ENCODE measurements at regions not wholly inside any gene's neighbourhood (a gene's known extent, or its start where the extent isn't known, plus 50 kb on each side); places are given as distances from the start of the nearest gene placed in this dataset.
A peak's percentile ranks its signal among the peaks of the same experiment; 100 is the strongest.
"Not testable (repeated sequence)": the region's sequence is repeated elsewhere in the genome, so short reads cannot be mapped to it uniquely, and the experiment has no call there.

DNA sequence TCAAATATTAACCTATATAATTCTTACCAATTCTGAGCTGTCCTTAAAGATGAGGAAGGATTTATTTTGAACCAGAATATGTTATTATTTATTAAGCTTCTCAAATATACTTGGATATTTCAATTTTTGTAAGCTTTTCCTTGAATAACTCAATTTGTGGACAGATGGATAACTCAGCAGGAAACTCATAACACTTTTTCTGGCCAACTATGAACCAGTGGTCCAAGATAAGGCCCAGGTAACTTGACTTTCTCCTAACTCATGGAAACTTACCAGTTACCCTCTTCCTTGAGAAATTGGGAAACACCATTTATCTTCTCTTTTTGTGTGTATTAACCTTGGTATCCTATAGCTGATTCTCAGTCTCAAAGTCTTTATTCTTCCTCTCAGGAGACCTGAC, 427.5 kb upstream of the SYNCRIP start:
- DNase-seq (ENCODE audit: low spot score) = no peak

DNA sequence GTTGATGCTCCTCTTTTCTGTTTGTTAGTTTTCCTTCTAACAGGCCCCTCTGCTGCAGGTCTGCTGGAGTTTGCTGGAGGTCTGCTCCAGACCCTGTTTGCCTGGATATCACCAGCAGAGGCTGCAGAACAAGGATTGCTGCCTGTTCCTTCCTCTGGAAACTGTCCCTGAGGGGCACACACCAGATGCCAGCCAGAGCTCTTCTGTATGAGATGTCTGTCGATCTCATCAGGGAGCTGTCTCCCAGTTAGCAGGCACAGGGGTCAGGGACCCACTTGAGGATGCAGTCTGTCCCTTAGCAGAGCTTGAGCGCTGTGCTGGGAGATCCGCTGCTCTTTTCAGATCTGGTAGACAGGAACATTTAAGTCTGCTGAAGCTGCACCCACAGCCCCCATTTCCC, 422.3 kb upstream of the SYNCRIP start:
- not testable (repeated sequence) for DNase-seq (ENCODE audit: low spot score)

DNA sequence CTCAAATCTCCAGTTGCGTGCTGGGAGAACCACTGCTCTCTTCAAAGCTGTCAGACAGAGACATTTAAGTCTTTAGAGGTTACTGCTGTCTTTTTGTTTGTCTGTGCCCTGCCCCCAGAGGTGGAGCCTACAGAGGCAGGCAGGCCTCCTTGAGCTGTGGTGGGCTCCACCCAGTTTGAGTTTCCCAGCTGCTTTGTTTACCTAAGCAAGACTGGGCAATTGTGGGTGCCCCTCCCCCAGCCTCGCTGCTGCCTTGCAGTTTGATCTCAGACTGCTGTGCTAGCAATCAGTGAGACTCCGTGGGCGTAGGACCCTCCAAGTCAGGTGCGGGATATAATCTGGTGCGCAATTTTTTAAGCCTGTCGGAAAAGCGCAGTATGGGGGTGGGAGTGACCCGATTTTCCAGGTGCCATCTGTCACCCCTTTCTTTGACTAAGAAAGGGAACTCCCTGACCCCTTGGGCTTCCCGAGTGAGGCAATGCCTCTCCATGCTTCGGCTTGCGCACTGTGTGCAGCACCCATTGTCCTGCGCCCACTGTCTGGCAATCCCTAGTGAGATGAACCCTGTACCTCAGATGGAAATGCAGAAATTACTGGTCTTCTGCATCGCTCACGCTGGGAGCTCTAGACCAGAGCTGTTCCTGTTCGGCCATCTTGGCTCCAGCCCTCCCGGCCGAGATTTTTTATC, 414.8 kb upstream of the SYNCRIP start:
- DNase-seq (ENCODE audit: low spot score) = not testable (repeated sequence)

DNA sequence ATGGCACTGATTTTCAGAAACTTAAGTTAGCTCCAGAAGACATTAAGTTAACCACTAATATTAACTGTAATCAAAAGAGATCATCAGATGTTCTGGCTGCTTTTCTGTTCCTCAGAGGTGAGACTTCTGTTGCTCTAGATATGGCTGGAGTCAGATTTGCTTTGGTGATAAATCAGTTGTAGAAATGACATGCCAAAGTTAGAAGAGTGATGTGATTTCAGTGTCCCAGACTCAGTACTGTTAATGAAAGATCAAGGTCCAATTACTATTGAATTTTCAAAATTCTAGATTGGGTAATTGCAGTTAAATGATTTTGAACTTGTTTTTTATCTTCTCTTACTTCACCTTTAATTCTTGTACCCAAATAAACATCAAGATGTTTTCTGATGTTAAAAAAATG, 402.4 kb upstream of the SYNCRIP start:
- no peak for DNase-seq (ENCODE audit: low spot score)

DNA sequence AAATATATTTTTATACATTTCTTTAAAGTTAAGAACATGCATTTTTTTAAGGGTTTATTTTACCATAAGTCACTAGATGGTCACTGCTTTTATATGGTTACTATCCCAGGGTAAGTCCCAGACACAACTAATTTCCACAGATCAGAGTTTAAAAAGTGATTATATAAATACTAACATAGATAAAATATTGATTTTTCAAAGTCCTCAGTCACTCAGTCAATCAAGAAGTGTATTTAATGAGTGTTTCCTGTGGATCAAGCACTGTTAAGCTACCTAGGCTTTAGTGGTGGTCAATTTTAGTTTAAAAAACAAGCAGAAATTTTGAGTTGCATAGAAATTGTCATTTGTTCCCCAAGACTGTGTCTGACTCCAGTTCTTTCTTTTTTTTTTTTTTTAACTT, 399.5 kb upstream of the SYNCRIP start:
- DNase-seq (ENCODE audit: low spot score) = no peak

DNA sequence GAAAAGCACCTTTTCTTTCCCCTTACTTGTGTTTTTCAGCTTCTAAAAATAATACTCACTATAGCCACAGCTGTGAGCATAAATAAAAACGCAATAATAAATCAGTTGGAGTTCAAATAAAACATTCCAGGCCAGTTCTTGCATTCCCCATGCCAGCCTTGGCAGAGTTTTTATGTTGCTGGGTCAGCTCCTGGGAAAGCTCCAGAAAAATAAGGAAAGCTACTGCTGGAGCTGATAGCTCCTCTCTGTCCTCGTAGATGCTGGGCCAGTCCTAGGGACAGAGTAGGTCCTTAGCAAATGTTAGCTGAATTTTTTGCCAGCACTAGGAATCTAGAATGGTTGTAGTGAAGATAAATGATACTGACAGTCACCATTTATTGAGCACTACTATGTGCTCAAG, 389.0 kb upstream of the SYNCRIP start:
- DNase-seq (ENCODE audit: low spot score) = no peak

DNA sequence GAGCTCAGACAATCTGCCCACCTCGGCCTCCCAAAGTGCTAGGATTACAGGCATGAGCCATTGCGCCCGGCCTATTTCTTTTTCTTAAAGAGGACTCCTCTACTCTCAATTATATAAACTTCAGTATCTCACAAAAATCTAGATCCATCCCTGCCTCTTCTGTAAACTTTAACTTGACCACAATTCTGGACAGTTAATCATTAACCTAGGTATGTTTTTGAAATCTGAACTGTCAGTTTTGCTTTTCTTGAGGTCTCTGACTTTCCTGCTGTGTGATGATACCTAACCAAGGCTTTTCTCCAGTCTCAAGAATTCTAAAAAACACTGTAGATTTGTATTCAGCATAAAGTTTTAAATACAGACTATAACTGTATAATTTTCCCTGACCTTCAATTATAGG, 388.2 kb upstream of the SYNCRIP start:
- DNase-seq (ENCODE audit: low spot score) = peak; percentile 8

DNA sequence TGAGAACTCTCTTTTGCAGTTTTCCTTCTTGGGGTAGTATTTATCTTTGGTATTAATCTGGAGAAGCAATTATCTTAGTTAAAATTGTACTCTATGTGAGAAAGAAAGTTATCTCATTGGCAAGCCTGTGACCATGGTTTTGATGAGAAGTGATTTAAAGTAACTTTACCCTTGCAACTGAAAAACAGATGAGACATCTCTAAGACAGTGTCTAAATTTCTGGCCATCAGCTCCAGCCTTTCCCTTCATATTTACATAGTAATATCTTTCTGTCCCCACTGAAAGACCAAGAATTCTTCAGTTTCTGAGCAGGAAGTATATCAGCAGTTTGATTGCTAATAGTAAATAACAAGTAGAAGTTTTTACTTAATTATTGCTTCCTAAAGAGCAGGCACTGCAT, 386.1 kb upstream of the SYNCRIP start:
- DNase-seq (ENCODE audit: low spot score) = no peak

DNA sequence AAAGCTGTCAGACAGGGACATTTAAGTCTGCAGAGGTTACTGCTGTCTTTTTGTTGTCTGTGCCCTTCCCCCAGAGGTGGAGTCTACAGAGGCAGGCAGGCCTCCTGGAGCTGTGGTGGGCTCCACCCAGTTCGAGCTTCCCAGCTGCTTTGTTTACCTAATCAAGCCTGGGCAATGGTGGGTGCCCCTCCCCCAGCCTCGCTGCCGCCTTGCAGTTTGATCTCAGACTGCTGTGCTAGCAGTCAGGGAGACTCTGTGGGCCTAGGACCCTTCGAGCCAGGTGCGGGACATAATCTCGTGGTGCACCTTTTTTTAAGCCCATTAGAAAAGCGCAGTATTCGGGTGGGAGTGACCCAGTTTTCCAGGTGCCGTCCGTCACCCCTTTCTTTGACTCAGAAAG, 384.2 kb upstream of the SYNCRIP start:
- DNase-seq (ENCODE audit: low spot score) = not testable (repeated sequence)

DNA sequence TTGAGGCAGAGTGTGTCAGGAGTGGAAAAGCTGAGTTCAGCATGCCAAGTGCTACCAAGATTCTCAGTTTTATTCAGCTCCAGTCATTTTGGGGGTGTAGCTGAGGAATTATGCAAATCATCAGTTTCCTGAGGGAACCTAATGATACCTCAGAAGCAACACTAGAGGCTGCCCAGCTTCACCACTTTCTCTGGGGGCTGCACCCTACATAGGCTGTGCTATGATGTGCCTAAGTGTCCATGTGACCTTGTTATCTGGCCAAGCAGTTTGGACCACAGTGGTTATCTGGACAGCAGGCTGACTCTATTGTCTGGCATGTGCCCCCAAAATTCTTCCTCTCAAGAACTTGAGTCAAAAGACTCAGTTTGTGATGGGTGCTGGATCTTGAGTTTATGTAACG, 374.6 kb upstream of the SYNCRIP start:
- no peak for DNase-seq (ENCODE audit: low spot score)

DNA sequence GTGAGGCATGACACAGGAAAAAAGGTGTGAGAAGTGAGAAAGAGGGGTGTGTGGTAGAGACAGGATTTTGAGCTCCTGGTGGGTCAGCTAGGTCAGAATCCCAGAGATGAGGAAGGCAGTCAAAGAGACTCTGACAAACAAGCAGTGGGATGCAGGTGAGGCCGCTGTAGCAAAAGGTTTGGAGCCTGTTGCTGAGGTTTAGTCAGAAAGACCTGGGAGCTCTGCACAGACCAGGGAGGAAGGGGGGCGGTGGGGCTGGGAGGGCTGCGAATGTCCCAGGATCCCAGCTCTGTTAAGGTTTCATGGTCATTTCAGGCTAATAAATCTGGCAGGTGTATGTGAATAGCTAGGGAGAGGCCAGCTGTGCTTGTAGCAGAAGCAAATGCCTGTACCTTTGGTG, 373.9 kb upstream of the SYNCRIP start:
- no peak for DNase-seq (ENCODE audit: low spot score)

DNA sequence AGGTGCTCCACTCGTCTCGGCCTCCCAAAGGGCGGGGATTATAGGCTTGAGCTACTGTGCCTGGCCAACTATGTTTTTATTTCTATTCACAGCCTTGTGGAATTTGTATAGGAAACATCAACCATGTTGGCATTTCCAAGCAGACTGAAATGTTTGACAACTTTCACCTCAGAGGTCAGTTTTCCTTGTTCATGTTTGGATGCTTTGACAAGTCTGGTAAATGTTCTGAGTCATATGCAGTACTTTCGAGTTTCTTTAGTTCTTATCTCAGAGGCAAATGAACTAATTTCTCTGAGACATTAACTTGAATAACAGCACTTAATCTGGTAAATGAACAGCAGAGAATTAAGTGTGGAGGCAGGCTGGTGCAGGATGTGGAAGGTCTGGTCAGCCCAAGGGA, 373.4 kb upstream of the SYNCRIP start:
- no peak for DNase-seq (ENCODE audit: low spot score)

DNA sequence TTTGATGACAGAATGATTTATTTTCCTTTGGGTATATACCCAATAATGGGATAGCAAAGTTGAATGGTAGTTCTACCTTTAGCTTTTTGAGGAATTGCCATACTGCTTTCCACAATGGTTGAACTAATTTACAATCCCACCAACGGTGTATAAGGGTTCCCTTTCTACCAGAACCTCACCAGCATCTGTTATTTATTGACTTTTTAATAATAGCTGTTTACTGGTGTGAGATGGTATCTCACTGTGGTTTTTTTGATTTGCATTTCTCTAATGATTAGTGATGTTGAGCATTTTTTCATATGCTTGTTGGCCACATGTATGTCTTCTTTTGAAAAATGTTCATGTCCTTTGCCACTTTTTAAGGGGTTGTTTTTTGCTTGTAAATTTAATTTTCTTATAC, 370.3 kb upstream of the SYNCRIP start:
- DNase-seq (ENCODE audit: low spot score) = not testable (repeated sequence)

DNA sequence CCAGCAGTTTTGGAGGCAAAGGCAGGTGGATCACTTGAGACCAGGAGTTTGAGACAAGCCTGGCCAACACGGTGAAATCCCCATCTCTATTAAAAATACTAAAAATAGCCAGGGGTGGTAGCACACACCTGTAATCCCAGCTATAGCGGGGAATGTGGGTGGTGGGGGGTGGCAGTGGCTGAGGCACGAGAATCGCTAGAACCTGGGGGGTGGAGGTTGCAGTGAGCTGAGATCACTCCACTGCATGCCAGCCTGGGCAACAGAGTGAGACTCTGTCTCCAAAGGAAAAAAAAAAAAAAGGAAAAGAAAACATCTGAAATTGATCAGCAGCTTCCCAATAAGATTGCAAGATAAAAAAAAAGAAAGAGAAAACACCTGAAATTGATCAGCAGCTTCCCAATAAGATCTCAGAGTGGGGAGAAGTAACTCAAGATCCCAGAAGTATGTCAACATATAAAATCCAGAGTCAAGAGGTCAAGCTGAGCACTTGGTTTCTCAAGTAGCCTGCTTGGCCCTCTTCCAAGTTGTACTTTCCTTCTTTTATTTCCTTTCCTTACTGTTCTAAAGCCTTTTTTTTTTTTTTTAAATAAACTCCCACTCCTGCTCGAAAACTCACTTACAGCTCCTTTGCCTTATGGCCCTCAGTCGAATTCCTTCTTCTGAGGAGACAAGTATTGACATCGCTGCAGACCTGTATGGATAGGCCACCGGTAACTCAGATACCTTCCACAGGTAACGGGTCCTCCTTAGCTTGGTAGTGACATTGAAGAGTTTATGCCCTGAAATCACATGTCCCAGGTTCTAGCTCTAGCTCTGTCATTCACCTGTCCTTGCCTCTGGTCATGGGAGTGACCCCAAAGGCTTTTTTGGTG, 368.5 kb upstream of the SYNCRIP start:
- no peak for DNase-seq (ENCODE audit: low spot score)

DNA sequence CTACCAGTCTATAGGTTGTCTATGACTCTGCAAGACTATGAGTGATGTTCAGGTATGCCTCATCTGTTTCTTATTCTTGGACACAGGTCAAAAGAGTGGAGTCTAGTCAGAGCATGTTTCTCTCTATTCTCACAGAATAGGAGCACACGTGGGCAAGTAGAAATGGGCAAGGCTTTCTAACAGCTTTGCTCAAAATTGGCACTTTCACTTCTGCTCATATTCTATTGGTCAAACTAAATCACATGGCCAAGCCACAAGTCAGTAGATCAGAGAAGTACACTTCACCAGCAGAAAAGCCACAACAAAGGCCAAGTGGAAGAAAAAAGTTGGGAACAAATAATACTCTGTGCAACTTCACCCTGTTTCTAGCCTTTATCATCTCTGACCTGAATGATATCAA, 354.5 kb upstream of the SYNCRIP start:
- DNase-seq (ENCODE audit: low spot score) = peak; percentile 2

DNA sequence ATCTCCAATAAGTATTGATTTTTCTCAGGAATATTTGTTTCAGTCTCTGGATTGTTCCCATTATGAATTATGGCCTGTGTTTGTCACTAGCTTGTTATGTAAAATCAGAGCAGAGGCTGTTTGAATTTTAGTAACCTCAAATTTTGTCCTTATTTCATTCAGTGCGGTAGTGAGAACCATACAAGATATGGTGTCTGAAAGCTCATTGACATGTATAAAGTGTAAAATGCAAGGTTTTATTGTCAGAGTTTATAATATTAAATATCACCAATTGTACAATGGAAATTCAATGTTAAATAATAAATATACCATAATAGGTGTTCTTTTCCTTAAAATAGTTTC, 353.3 kb upstream of the SYNCRIP start:
- no peak for DNase-seq (ENCODE audit: low spot score)

DNA sequence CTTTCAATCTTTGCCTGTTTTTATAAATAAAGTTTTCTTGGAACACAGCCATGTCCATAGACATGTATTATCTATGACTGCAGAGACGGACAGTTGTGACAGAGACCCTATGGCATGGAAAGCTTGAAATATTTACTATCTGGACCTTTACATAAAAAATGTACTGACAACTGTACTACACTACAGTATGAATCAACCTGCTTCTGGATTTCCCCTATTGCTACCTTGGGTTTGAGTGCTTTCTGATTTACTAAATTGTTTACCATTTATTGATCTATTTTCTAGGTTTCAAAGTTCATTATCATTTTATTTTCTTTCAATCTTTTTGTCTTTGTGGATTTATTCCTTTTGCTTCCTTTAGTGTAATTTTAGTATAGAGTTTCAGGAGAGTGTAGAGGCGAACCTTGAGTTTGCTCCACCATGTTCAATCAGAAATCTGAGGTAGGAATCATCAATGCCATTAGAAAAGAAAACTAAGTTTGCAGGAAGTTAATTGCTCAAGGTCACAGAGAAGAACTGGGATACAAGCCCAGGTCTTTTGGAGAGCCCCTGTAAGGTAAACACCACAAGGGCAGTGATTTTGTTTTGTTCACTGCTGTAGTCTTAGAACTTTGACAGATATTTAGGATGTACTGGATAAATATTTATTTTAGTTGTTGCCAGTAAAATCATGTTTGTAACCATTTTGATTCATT, 352.8 kb upstream of the SYNCRIP start:
- DNase-seq (ENCODE audit: low spot score) = no peak

DNA sequence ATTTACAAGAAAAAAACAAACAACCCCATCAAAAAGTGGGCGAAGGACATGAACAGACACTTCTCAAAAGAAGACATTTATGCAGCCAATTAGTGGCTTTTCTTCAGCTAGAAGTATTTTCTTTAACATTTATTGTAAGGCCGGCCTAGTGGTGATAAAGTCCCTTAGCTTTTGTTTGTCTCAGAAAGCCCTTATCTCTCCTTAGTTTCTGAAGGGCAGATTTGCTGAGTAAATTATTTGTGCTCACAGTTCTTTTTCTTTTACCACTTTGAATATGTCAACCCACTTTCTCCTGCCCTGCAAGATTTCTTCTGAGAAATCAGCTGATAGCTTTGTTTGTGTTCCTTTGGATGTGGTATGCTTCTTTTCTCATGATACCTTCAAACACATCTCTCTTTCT, 344.0 kb upstream of the SYNCRIP start:
- no peak for DNase-seq (ENCODE audit: low spot score)

DNA sequence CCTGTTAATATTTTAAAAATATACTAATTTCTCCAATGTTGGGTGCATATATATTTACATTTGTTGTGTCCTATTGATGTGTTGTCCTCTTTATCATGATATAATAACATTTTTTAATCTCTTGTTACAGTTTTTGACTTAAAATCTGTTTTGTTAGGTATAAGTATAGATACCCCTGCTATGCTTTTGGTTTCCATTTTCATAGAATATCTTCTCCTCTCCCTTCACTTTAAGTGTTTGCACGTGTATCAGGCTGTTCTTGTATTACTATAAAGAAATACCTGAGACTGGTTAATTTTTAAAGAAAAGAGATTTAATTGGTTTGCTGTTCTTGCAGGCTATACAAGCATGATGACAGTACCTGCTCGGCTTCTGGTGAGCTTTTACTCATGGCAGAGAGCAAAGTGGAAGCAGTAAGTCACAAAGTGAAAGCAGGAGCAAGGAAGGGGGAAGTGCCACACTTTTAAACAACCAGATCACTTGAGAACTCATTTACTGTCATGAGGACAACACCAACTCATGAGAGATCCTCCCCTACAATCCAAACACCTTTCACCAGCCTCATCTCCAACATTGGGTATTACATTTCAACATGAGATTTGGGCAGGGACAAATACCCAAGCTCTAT, 340.5 kb upstream of the SYNCRIP start:
- no peak for DNase-seq (ENCODE audit: low spot score)

DNA sequence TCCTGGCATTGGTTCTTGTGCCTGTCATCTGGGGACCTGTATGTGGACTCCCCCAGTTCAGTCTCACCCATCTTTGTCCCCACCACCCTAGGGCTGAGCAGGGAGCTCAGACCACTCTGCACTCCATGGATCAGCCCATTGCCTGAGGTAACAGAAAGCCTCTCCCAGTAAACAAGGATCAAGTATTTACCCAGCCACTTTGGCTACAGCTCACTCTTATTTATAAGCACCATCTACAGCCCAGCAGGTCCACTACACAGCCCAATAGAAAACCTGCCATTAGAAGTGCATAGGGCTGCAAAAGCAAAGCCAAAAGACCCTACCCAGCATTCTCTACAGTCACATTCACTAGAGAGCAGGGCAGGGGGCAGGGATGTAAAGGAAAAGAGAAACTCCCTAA, 335.0 kb upstream of the SYNCRIP start:
- no peak for DNase-seq (ENCODE audit: low spot score)

DNA sequence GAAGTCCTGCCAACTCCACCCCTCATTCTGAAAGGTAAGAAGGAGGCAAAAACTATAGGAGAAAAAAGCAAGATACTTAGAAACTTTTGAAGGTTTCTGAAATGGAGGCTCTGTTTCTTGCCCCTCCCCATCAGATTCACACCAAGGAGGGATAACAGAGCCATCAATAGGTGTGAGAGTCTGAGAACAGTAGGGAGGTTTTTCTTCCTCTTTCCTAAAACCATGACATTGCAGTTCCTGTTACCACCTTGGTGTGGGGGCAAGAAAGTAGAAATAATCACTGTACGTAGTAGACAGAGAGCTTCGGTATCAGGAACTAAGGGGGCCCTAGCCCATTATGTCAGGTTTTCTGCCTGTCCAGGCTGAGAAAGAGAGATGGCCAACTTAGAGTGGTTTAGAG, 333.3 kb upstream of the SYNCRIP start:
- no peak for DNase-seq (ENCODE audit: low spot score)

DNA sequence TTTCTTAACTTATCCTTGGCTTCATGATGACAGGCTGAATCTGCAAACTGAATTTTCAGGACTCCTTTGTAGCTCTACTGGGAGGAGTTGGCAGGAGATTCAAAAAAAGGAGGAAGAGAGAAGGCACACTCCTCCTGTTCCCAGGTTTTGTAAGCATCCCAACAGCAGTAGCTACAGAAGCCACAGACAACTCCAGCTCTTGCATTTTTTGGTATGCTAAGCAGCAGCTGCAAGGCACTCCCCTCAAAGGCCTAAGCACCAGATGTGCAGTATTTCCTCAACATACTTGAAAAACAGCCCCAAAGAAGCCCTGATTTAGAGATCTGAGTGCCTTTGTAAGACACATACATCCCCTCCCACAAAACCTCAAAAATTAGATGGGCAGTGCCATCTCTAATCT, 328.6 kb upstream of the SYNCRIP start:
- DNase-seq (ENCODE audit: low spot score) = no peak

DNA sequence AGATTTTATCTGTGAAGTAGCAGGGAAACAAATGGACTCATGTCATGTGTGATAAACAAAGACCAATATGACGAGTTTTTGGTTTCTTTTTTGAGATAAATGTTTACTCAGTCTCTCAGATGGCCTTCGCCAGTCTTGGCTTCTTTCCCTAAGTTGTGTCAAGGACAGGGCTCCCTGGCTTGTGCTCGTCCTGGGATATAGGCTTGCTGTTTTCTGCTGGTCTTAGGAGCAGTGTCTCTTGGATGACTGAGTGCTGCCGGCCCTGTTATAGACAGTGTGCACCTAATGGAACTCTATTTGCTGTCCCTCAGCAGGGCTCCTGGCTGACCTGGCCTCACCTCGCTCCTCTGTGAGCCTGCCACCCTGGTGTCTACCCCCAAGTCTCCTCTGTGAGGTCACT, 324.1 kb upstream of the SYNCRIP start:
- DNase-seq (ENCODE audit: low spot score) = no peak
